ENCODE measurements at regions not wholly inside any gene's neighbourhood (a gene's known extent, or its start where the extent isn't known, plus 50 kb on each side); places are given as distances from the start of the nearest gene placed in this dataset.

GRCh38 chr10:47107007-47107747 is 192.8 kb upstream of the GDF10 start:
- no peak for DNase-seq

DNA sequence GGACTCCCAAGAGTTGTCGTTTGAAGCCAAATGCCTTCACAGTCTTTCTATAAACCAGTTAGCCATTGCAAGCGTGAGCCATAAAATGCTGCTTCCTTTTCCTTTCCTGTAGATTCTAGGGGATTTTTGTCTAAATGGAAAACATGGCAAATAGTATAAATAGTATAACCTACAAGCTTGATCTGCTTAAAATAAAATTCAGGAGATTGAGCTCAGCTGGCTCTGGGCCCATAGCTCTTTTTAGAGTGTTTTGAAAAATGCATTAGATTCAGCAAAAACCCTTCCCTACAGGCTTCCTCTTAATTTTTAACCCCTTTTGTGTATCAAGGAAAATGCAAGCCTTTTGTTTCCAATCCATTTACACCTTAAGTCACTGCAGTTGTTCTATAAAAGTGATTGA is 190.1 kb upstream of the GDF10 start:
- no peak for DNase-seq

GRCh38 chr10:47111329-47111862 is 188.6 kb upstream of the GDF10 start:
- no peak for DNase-seq

DNA sequence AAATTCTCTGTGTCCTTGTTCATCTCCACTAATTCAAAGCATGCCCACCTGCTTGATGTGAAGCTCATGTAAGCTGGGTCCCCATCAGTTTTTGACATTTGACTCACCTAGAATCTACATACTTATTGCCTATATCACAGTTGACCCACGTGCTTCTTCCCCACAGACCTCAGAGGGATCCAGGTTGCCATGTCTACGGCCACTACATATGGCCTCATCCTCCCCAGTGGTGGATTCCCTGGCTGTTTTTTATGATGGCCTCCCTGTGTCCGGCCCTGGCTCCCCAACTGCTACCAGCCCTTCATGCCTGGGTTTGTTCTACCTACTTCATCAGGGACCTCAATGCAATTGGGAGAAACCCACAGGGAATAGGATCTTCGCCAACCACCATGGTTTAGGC is 187.4 kb upstream of the GDF10 start:
- no peak for DNase-seq

GRCh38 chr10:47113907-47114500 is 186.0 kb upstream of the GDF10 start:
- DNase-seq = no peak

- no peak for DNase-seq
Observed at GRCh38 chr10:47114680-47115186, 185.3 kb upstream of the GDF10 start.

- no peak for DNase-seq
Observed at GRCh38 chr10:47115322-47115721, 184.7 kb upstream of the GDF10 start.

DNA sequence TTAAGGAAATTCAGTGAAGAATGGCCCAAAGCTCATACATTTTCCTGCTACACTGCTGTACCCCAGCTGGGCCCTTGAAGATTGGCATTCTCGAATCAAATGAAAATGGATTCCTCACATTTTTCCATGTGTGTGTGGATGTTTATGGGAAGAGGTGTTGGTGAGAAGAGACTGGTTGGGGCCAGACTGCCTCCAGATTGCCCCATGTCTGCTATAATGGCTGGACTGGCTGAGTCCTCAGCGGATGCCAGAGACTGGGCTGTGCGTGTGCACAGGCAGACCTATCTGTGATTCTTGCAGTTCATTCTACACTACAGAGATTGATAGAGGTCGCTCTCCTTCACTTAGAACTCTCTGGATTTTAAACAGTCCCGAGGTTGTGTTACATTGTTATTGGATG is 183.6 kb upstream of the GDF10 start:
- DNase-seq = no peak

DNA sequence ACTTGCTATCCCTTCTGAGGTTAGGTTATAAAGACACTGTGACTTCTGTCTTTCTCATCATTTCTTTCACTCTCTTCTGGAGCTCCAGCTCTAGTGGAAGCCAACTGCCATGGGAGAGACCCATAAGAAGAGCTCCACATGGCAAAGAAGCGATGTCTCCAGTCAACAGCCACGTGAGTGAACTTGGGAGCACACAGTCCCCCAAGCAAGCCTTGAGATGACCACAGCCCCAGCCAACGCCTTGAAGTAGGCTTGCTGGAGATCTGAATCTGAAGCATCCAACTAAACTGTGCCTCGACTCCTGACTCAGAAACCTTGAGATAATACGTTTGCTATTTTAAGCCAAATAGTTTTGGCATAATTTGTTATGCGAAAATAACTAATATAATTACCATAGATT is 181.7 kb upstream of the GDF10 start:
- no peak for DNase-seq

GRCh38 chr10:47121336-47121735 is 178.7 kb upstream of the GDF10 start:
- DNase-seq = no peak

DNA sequence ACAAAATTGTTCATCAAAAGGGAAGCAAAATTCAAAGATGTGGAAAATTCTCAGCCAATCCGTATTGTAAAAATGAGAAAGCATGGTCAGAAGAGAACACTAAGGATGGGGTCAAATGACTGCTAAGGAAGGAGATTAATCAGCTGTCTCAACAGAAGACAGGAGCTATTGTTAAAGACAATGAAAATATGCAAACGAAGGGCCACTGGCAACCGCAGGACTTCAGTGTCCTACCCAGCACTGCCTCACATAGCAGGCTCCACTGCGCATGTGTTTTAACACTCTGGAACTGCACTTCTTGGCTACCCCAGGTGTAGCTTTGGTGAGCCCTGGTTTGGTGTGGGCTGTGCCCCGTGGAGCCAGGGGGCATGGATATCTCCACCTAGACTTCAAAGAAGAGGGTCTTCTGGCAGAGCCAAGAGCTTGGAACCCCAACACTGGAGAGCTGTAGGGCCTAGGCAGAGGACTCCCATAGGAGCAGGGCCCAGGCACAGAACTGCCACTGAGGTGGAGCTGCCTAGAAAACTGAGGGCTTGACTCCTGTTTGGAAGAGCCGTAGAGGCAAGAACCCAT is 176.2 kb upstream of the GDF10 start:
- DNase-seq = no peak

GRCh38 chr10:47127188-47127785 is 172.7 kb upstream of the GDF10 start:
- no peak for DNase-seq

DNA sequence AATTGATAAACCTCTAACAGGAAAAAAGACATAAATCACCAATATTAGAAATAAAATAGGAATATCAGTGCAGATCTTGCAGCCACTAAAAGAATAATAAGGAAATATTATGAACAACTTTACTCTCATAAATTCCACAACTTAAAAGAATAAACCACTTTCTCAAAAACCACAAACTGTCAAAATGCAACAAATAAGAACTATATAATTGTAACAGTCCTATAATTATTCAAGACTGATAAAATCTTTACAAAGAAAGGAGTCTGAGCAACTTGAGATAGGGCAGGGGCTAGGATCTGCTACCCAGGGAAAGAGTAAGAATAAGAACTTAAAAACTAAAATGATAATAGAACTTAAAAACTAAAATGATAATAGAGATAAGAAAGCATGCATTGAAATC is 169.5 kb upstream of the GDF10 start:
- no peak for DNase-seq

- no peak for DNase-seq
Observed at GRCh38 chr10:47133871-47134570, 166.0 kb upstream of the GDF10 start.

DNA sequence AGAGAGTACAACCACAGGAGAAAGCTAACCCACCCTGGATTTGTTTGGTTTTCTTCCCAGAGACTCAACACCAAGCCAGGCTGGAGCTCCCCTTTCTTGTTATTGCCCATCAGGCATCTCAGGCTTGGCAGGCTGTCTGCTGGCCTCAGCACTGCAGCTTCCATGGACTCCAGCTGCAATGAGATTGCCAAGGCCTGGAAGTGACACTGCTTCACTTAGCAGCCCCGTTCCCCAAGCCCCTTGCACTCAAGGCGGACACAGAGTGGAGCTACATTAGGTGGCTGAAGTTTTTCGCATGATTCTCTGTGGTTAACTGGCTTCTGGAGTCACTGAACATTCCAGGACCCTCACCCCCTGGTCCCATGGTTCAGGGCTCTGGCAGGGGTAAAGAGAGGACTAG is 163.1 kb upstream of the GDF10 start:
- no peak for DNase-seq

DNA sequence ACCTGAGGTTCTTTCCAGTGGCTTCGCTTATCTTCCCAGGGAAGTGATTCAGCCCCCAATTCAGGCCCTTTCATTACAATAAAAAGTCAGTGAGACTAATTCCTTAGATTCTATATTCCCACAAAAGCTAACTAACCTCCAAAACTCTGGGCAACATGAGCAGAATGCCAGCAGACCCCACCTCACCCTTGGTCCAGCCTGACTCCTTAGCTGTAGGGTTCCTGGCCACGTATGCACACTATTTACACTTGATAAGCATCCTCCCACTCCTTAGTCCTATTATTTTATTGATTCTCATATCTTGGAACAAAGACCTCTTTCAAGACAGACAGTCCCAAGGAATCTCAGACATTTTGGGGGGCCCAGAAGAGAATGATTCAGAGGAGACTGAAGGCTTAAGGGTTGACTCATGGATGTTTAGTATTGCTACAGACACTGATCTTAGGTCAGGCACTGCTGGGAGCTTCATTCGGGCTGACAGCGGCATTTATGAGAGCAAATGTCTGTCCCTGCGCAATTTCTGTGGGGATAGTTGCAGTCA is 162.6 kb upstream of the GDF10 start:
- no peak for DNase-seq

GRCh38 chr10:47139121-47139520 is 160.9 kb upstream of the GDF10 start:
- DNase-seq = no peak

DNA sequence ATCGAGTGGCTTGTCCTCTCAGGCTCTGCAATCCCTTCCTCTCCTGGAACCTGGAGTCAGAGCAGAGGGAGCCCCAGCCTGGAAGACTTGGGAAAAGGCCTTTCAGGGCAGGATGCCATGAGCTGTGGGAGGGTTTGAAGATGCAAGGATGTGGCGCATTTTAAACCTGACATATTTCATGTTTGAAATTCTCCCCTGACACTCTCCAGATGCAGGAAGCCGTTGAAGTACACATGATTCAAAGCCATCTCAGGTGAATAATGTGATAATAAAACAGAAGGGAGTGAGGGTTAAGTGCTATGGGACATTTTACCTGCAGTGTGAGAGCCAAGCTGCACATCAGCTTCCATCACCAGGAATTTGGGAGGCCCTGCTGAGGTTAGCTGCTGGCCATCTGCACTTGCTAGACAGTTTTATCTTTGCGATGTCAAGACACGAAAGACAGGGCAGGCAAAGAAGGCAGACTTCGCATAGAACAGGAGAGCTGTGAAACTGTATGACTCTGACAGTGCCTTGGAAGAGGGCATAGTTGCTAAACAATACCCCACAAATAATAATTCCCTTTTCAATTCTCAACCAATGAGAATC is 159.1 kb upstream of the GDF10 start:
- no peak for DNase-seq

DNA sequence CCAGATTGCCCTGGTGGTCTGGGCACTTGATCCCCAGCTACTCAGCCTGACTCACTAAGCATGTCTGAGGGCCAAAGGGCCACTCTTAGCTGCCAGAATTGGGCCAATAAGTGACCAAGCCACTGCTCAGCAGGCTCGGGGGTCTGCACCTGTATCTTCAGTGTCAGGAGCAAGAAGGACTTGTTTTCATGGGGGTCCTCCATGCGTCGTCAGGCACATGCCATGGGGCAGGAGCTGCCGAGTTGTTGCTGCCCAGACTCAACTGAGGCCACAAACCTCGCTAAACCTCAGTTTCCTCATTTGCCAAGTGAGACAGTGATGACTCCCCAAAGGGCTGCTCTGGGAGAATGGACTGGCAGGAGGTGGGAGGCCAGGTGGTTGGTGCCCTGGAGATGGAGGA is 158.6 kb upstream of the GDF10 start:
- DNase-seq = no peak

GRCh38 chr10:47143072-47143471 is 156.9 kb upstream of the GDF10 start:
- no peak for DNase-seq

DNA sequence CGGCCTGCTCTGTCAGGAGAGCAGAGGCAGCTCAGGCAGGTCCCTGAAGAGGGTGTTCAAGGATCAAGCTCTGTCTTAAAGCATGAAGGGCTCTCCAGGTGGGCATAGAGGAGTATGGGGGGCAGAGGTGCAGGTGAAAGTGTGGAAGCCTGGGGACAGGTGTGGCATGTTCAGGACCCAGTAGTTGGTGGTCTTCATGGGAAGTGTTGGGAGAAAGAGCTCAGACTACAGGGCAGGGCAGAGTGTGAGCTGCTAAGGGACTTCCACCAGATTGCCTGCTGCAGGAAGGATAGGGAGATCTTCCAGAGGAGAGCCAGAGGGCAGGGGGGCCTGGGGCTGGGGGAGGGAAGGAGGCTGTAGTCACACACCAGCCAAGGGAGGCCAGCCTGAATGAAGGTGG is 156.5 kb upstream of the GDF10 start:
- no peak for DNase-seq

DNA sequence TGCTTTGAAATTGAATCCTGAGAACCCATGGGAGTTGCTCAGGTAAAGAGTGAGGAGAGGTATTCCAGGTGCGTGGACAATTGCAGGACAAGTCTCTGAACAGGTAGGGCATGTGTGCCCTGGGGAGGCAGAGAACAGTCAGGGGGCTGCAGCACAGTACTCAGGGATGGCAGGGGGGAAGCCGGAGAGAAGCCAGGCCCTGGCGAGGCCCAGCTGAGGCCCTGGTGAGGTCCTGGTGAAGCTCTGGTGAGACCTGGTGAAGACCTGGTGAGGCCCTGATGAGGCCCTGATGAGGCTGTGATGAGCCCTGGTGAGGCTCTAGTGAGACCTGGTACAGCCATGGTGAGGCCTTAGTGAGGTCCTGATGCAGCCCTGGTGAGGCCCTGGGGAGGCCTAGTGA is 155.5 kb upstream of the GDF10 start:
- DNase-seq = no peak

Data from CD4-positive, alpha-beta T cell treated with Interleukin-4 for 1 hour (primary cell).